ENCODE measurements at regions not wholly inside any gene's neighbourhood (a gene's known extent, or its start where the extent isn't known, plus 50 kb on each side); places are given as distances from the start of the nearest gene placed in this dataset.

DNA sequence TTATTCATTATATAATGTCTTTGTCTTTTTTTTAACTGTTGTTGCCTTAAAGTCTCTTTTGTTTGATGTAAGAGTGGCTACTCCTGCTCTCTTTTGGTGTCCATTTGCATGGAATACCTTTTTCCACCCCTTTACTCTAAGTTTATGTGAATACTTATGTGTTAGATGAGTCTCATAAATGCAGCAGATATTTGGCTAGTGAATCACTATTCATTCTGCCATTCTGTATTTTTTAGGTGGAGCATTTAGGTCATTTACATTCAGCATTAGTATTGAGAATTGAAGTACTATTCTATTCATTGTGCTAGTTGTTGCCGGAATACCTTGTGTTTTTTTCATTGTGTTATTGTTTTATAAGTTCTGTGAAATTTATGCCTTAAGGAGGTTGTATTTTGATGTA lies 317.1 kb downstream of the ANXA1 start:
- Histone ChIP-seq H2AFZ (ENCODE audit: low read depth, low read length, severe bottlenecking) (no peak overlapping the region), H3K9me3 (ENCODE audit: insufficient read depth, low read length) (no peaks in the 10 kb centered on the region), H3K79me2 (ENCODE audit: insufficient read depth, low read length) (no peaks in the 10 kb centered on the region), H3K27ac (ENCODE audit: low read depth, low read length) (no peak overlapping the region), H3K4me3 (ENCODE audit: insufficient read depth, low read length, poor library complexity, severe bottlenecking) (no peak overlapping the region), H3K36me3 (ENCODE audit: low read length) (no peaks in the 10 kb centered on the region), H3F3A (ENCODE audit: insufficient read depth) (no peaks in the 10 kb centered on the region), H3K27me3 (ENCODE audit: low read length) (no peaks in the 10 kb centered on the region), H3K9me2 (replicated peaks; ENCODE audit: insufficient read depth, low read length) (no peaks in the 10 kb centered on the region), H3K9ac (ENCODE audit: low read length) (no peak overlapping the region), H3K4me2 (ENCODE audit: low read depth, low read length, poor library complexity, severe bottlenecking) (no peak overlapping the region), H4K20me1 (ENCODE audit: low read depth, low read length) (no peaks in the 10 kb centered on the region)
- TF ChIP-seq CTCF (IDR thresholded peaks at IDR 0.05; ENCODE audit: insufficient read depth, low read length, poor library complexity, severe bottlenecking), result no peak
- TF ChIP-seq EZH2phosphoT487 (conservative IDR thresholded peaks at IDR 0.05; ENCODE audit: low read length), result no peak

DNA sequence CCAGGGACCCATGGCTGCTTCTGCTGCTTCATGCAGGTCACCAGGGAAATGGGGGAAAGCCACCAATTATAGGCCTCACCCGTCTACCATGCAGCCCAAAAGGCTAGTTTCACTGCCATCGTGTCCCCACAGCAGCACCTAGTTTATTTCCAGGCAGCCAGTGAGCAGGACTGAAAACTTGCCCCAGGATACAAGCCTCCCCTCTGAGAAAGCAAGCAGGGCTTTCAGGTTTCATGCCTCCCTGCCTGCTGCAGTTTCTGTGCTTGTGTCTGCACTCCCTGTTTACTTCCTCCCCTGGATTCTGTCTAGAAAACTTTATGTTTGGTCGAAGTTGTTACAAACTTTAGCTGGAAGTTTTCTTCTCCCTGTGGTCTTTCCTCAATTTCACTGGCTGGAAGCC lies 319.1 kb downstream of the ANXA1 start:
- no peak overlapping the region for H3K9ac ChIP-seq (ENCODE audit: low read length)

DNA sequence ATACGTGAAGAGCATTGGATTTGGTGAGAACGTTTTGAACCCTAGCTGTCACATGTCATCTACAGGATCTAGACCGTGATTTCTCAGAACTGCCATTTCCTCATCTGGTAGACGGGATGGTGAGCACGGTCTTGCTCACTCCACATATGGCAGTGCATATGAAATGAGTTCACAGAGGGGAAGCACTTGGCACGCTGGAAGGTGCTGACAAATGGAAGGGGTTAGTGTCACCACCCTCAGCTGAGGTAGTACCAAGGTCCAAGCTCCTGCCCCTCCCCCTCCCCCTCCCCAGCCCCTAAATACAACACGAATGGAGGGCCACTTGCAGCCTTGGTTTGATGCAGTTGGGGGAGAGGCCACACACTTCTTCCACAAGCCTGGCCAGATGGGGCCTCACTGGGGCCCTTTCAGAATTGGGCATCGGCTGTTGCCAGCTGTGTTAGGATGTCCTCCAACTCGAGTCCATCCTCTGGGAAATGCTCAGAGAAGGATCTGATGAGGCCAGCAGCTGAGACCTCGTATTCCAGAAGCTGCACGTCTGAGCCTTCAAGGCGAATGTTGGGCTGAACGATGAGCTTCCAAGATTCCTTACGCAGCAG lies 322.4 kb downstream of the ANXA1 start:
- Histone ChIP-seq H3K4me3 (ENCODE audit: insufficient read depth, low read length, poor library complexity, severe bottlenecking) (no peak overlapping the region), H3K27ac (ENCODE audit: low read depth, low read length) (no peak overlapping the region), H3F3A (ENCODE audit: insufficient read depth) (no peaks in the 10 kb centered on the region), H3K27me3 (ENCODE audit: low read length) (no peaks in the 10 kb centered on the region), H3K36me3 (ENCODE audit: low read length) (no peaks in the 10 kb centered on the region), H3K79me2 (ENCODE audit: insufficient read depth, low read length) (no peaks in the 10 kb centered on the region), H3K9ac (ENCODE audit: low read length) (no peak overlapping the region), H3K9me3 (ENCODE audit: insufficient read depth, low read length) (no peaks in the 10 kb centered on the region), H3K9me2 (replicated peaks; ENCODE audit: insufficient read depth, low read length) (no peaks in the 10 kb centered on the region), H3K4me2 (ENCODE audit: low read depth, low read length, poor library complexity, severe bottlenecking) (no peak overlapping the region), H2AFZ (ENCODE audit: low read depth, low read length, severe bottlenecking) (no peak overlapping the region), H4K20me1 (ENCODE audit: low read depth, low read length) (no peaks in the 10 kb centered on the region)
- no peak for TF ChIP-seq EZH2phosphoT487 (conservative IDR thresholded peaks at IDR 0.05; ENCODE audit: low read length)
- no peak for TF ChIP-seq CTCF (IDR thresholded peaks at IDR 0.05; ENCODE audit: insufficient read depth, low read length, poor library complexity, severe bottlenecking)

More for the DNA sequence above, 319.1 kb downstream of the ANXA1 start:
- Histone ChIP-seq H3K79me2 (ENCODE audit: insufficient read depth, low read length) (no peaks in the 10 kb centered on the region), H3K4me2 (ENCODE audit: low read depth, low read length, poor library complexity, severe bottlenecking) (no peak overlapping the region), H3F3A (ENCODE audit: insufficient read depth) (no peaks in the 10 kb centered on the region), H2AFZ (ENCODE audit: low read depth, low read length, severe bottlenecking) (no peak overlapping the region), H3K36me3 (ENCODE audit: low read length) (no peaks in the 10 kb centered on the region), H3K4me3 (ENCODE audit: insufficient read depth, low read length, poor library complexity, severe bottlenecking) (no peak overlapping the region), H3K9me3 (ENCODE audit: insufficient read depth, low read length) (no peaks in the 10 kb centered on the region), H3K9me2 (replicated peaks; ENCODE audit: insufficient read depth, low read length) (no peaks in the 10 kb centered on the region), H3K27ac (ENCODE audit: low read depth, low read length) (no peak overlapping the region), H4K20me1 (ENCODE audit: low read depth, low read length) (no peaks in the 10 kb centered on the region), H3K27me3 (ENCODE audit: low read length) (no peaks in the 10 kb centered on the region)
- TF ChIP-seq EZH2phosphoT487 (conservative IDR thresholded peaks at IDR 0.05; ENCODE audit: low read length) (no peak), CTCF (IDR thresholded peaks at IDR 0.05; ENCODE audit: insufficient read depth, low read length, poor library complexity, severe bottlenecking) (no peak)

All from SU-DHL-6 (cell line).